OCI-LY7 (cell line): ENCODE measurements at regions not wholly inside any gene's neighbourhood (a gene's known extent, or its start where the extent isn't known, plus 50 kb on each side); places are given as distances from the start of the nearest gene placed in this dataset.

Source experiments
- EZH2phosphoT487 ChIP-seq: fragments of 200-600 bp; sonication (generic); IDR thresholded peaks from 2 replicates; pipeline ENCODE4 v1.6.1; 2018; ENCODE audit warnings: low read depth, borderline replicate concordance, mild to moderate bottlenecking, mixed run types, antibody characterized with exemption, low read length, moderate library complexity, mixed read lengths
- TF ChIP-seq, protein P1 (sequence below): fragments of 200-600 bp; sonication (generic); conservative IDR thresholded peaks from 2 replicates; pipeline ENCODE4 v1.5.1; 2014; ENCODE audit warnings: mild to moderate bottlenecking, antibody characterized with exemption, low read length, moderate library complexity, mixed read lengths

GRCh38 chr3:3461317-3461716 lies 281.8 kb upstream of the CRBN start:
- TF ChIP-seq, protein P1, sequence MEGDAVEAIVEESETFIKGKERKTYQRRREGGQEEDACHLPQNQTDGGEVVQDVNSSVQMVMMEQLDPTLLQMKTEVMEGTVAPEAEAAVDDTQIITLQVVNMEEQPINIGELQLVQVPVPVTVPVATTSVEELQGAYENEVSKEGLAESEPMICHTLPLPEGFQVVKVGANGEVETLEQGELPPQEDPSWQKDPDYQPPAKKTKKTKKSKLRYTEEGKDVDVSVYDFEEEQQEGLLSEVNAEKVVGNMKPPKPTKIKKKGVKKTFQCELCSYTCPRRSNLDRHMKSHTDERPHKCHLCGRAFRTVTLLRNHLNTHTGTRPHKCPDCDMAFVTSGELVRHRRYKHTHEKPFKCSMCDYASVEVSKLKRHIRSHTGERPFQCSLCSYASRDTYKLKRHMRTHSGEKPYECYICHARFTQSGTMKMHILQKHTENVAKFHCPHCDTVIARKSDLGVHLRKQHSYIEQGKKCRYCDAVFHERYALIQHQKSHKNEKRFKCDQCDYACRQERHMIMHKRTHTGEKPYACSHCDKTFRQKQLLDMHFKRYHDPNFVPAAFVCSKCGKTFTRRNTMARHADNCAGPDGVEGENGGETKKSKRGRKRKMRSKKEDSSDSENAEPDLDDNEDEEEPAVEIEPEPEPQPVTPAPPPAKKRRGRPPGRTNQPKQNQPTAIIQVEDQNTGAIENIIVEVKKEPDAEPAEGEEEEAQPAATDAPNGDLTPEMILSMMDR, result no peak
- TF ChIP-seq EZH2phosphoT487, result no peak
